ENCODE measurements at regions not wholly inside any gene's neighbourhood (a gene's known extent, or its start where the extent isn't known, plus 50 kb on each side); places are given as distances from the start of the nearest gene placed in this dataset.
"Not testable (repeated sequence)": the region's sequence is repeated elsewhere in the genome, so short reads cannot be mapped to it uniquely, and the experiment has no call there.

DNA sequence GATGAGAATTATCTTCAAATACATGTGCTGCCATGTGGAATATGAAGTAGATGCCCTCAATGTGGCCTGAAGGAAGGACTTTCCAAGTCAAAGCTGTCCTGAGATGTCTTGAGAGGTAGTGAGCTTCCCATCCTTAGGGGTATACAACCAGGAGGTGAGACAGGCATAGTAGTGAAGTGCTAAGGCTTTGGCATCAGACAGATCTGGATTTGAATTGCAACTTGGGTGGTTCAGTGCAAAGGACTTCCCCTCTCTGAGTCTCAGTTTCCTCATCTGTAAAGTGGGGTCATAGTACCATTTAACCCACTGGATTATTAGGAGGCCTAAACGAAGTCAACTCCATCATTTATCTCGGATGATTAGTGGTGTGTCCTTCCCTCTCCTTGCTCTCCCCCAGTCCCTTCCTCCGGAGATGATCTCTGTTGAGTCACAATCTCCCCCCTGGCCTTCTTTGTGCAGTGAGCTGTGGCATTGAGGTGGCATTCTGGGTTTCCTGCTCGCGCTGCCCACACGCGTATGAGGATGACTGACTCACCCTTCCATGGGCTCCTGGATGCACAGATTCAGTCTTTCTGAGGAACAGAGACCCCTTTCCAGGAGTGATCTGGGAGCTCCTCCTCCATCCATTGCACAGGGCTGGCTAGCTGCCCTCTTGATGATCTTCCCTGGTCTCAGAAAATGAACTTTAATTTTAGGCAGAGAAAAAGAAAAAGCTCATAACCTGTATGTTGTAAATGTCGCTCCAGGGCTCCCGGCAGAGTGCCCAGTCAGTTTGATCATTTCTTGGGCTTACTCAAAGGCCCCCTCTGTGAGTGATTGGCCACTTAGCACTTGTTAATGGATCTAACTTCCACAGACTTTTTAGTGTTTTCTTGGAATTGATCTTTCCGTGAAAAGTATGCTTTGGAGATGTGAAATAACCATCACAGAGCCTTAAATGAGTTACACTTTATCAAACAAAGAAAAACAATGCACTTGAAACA lies 354.6 kb downstream of the PTPRU start:
- no peak overlapping the region for H3K4me3 Mint-ChIP-seq
- Histone ChIP-seq H3K27me3 (no peaks in the 10 kb centered on the region), H4K20me1 (ENCODE audit: low read depth) (no peaks in the 10 kb centered on the region), H3F3A (ENCODE audit: low read depth) (no peaks in the 10 kb centered on the region), H3K79me2 (ENCODE audit: low read depth) (no peaks in the 10 kb centered on the region), H3K27ac (no peak overlapping the region), H3K4me2 (no peak overlapping the region), H3K4me3 (no peak overlapping the region), H2AFZ (replicated peaks) (peak overlapping the region; percentile 34), H3K4me1 (no peaks in the 10 kb centered on the region), H3K9ac (no peak overlapping the region), H3K9me3 (ENCODE audit: low read depth) (no peaks in the 10 kb centered on the region), H3K36me3 (no peaks in the 10 kb centered on the region)
- no peak overlapping the region for H3K27ac Mint-ChIP-seq
- peaks cover 8% of the 10 kb centered on the region for H3K4me1 Mint-ChIP-seq
- no peaks in the 10 kb centered on the region for H3K36me3 Mint-ChIP-seq
- no peak for TF ChIP-seq EZH2phosphoT487 (IDR thresholded peaks at IDR 0.05)
- TF ChIP-seq EZH2 (IDR thresholded peaks at IDR 0.05), result no peak
- TF ChIP-seq, protein P1, sequence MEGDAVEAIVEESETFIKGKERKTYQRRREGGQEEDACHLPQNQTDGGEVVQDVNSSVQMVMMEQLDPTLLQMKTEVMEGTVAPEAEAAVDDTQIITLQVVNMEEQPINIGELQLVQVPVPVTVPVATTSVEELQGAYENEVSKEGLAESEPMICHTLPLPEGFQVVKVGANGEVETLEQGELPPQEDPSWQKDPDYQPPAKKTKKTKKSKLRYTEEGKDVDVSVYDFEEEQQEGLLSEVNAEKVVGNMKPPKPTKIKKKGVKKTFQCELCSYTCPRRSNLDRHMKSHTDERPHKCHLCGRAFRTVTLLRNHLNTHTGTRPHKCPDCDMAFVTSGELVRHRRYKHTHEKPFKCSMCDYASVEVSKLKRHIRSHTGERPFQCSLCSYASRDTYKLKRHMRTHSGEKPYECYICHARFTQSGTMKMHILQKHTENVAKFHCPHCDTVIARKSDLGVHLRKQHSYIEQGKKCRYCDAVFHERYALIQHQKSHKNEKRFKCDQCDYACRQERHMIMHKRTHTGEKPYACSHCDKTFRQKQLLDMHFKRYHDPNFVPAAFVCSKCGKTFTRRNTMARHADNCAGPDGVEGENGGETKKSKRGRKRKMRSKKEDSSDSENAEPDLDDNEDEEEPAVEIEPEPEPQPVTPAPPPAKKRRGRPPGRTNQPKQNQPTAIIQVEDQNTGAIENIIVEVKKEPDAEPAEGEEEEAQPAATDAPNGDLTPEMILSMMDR (IDR thresholded peaks at IDR 0.05), result no peak
- DNase-seq (ENCODE audit: low spot score), result no peak
- H3K27me3 Mint-ChIP-seq (ENCODE audit: insufficient read depth, low read depth), result peaks cover 6% of the 10 kb centered on the region
- H3K9me3 Mint-ChIP-seq, result no peaks in the 10 kb centered on the region

GRCh38 chr1:29589716-29590115 lies 353.4 kb downstream of the PTPRU start:
- peaks cover 10% of the 10 kb centered on the region for H3K4me1 Mint-ChIP-seq
- not testable (repeated sequence) for H3K36me3 ChIP-seq; H3K4me1 ChIP-seq; H3K27me3 ChIP-seq; H4K20me1 ChIP-seq (ENCODE audit: low read depth); H3K9me3 ChIP-seq (ENCODE audit: low read depth); DNase-seq (ENCODE audit: low spot score); H3K4me3 ChIP-seq; H3K4me2 ChIP-seq; H2AFZ ChIP-seq (replicated peaks); H3K27ac ChIP-seq; H3K9me3 Mint-ChIP-seq; H3K27ac Mint-ChIP-seq; H3K79me2 ChIP-seq (ENCODE audit: low read depth); H3F3A ChIP-seq (ENCODE audit: low read depth); H3K27me3 Mint-ChIP-seq (ENCODE audit: insufficient read depth, low read depth); H3K36me3 Mint-ChIP-seq; H3K9ac ChIP-seq
- peak overlapping the region; percentile 33 for H3K4me3 Mint-ChIP-seq

- Histone ChIP-seq H3F3A (ENCODE audit: low read depth) (no peaks in the 10 kb centered on the region), H3K4me2 (no peak overlapping the region), H4K20me1 (ENCODE audit: low read depth) (no peaks in the 10 kb centered on the region), H3K36me3 (no peaks in the 10 kb centered on the region), H3K27me3 (no peaks in the 10 kb centered on the region), H3K4me1 (no peaks in the 10 kb centered on the region), H3K79me2 (ENCODE audit: low read depth) (no peaks in the 10 kb centered on the region), H2AFZ (replicated peaks) (no peak overlapping the region), H3K27ac (no peak overlapping the region), H3K9ac (no peak overlapping the region), H3K9me3 (ENCODE audit: low read depth) (no peaks in the 10 kb centered on the region), H3K4me3 (no peak overlapping the region)
- DNase-seq (ENCODE audit: low spot score), result no peak
- TF ChIP-seq, protein P1 (IDR thresholded peaks at IDR 0.05), result no peak
- TF ChIP-seq EZH2phosphoT487 (IDR thresholded peaks at IDR 0.05), result no peak
- no peak for TF ChIP-seq EZH2 (IDR thresholded peaks at IDR 0.05)
- Mint-ChIP-seq H3K27me3 (ENCODE audit: insufficient read depth, low read depth) (peaks cover 6% of the 10 kb centered on the region), H3K4me1 (peaks cover 4% of the 10 kb centered on the region), H3K4me3 (no peak overlapping the region), H3K27ac (no peak overlapping the region), H3K36me3 (no peaks in the 10 kb centered on the region), H3K9me3 (no peaks in the 10 kb centered on the region)
Observed at GRCh38 chr1:29586991-29587745, 350.8 kb downstream of the PTPRU start.

Measured in neural progenitor cell (in vitro differentiated cells).